Stomach (tissue), 8 donors: ENCODE measurements at regions not wholly inside any gene's neighbourhood (a gene's known extent, or its start where the extent isn't known, plus 50 kb on each side); places are given as distances from the start of the nearest gene placed in this dataset.
"Not testable (repeated sequence)": the region's sequence is repeated elsewhere in the genome, so short reads cannot be mapped to it uniquely, and the experiment has no call there.

Source experiments
- DNase-seq, 2 donors: peaks; one replicate each; pipeline versions ENCODE4 v3.0.0 to v3.0.0-alpha.2; 2013 to 2019
- H3K27ac ChIP-seq, 5 donors: fragments of 200-600 bp in 4 of 5; sonication (generic) in 4 of 5; one replicate each; pipeline ENCODE4 v1.5.1; 2013 to 2019; ENCODE audit warnings: mild to moderate bottlenecking in 1 of 5, moderate library complexity in 1 of 5
- H3K27me3 ChIP-seq, 3 donors: fragments of 200-600 bp; sonication (generic); one replicate each; pipeline ENCODE4 v1.5.1; 2017 to 2019; ENCODE audit warnings: mixed run types in 1 of 3
- H3K36me3 ChIP-seq, 4 donors: fragments of 200-600 bp; sonication (generic); 1 replicate in 3 of 4; 2 replicates in 1 of 4; pipeline ENCODE4 v1.5.1; 2016 to 2019
- H3K4me1 ChIP-seq, 4 donors: fragments of 200-600 bp; sonication (generic); one replicate each; pipeline ENCODE4 v1.5.1; 2016 to 2019
- H3K4me3 ChIP-seq, 4 donors: fragments of 200-600 bp; sonication (generic) in 3 of 4; one replicate each; pipeline ENCODE4 v1.5.1; 2016 to 2019; ENCODE audit warnings: mild to moderate bottlenecking in 1 of 4
- H3K9me3 ChIP-seq, 4 donors: fragments of 200-600 bp; sonication (generic); one replicate each; pipeline ENCODE4 v1.5.1; 2016 to 2019
- EP300 ChIP-seq: sonication (generic); formaldehyde crosslinking; IDR thresholded peaks from one replicate; pipeline ENCODE4 v1.6.1; 2017; ENCODE audit warnings: antibody characterized with exemption
- POLR2A ChIP-seq, 4 donors: fragments of 450-650 bp; IDR thresholded peaks; one replicate each; pipeline ENCODE4 v1.6.1; 2016; ENCODE audit warnings: antibody characterized with exemption in 4 of 4, control low read depth in 2 of 4, mild to moderate bottlenecking in 1 of 4, moderate library complexity in 1 of 4
- POLR2AphosphoS5 ChIP-seq, 3 donors: sonication (generic); formaldehyde crosslinking; IDR thresholded peaks; one replicate each; pipeline ENCODE4 v1.6.1; 2016; ENCODE audit warnings: antibody characterized with exemption in 3 of 3
- WGBS, 5 donors: extraction: QIAGEN DNeasy Blood & Tissue Kit in 3 of 5; methylation state at CpG; one replicate each; pipeline versions ENCODE4 v1.1.5 to v1.1.7; 2013 to 2018; 5-methylcytosine and 5-hydroxymethylcytosine counted together
- intact Hi-C: fragments of 100-400 bp; cut with DNase I; formaldehyde crosslinking; loops from one replicate; pipeline ENCODE4 v1.15.1; 2023; ENCODE audit warnings: low total_unique reads
- TF ChIP-seq, protein P1 (sequence below), 7 experiments: fragments of 450-650 bp in 4 of 7; fragments of 200-600 bp in 3 of 7; sonication (generic) in 3 of 7; IDR thresholded peaks; one replicate each; pipeline ENCODE4 v1.5.1; 2016 to 2019; ENCODE audit warnings: antibody characterized with exemption in 7 of 7, control low read depth in 2 of 7, mild to moderate bottlenecking in 1 of 7
- donor health status: healthy with polysubstance abuse.
- donor health status: Bipolar disorder and iron deficiency.
- donor health status: healthy.

DNA sequence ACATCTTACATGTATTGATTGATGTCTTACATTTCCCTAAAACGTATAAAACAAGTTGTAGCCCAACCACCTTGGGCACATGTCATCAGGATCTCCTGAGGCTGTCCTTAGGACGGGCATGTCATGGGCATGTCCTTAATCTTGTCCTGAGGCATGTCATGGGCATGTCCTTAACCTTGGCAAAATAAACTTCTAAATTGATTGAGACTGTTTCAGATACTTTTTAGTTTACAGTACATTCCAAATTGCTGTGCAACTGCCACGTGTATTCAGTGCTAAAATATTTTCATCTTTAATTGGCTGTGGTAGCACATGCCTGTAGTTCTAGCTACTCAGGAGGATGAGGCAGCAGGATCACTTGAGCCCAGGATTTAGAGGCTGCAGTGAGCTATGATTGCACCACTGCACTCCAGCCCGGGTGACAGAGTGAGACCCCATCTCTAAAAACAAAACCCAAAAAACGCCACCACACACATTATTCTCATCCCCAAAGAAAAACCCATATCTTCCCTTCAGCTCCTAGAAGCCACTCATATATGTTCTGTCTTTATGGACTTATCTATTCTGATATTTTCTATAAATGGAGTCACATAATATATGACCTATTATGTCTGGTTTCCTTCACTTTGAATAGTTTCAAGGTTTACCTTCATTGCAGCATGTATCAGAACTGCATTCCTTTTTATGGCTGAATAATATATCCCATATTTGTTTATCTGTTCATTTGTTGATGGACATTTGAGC, 96.0 kb upstream of the BTG3 start:
- Histone ChIP-seq H3K36me3 (no peaks in the 10 kb centered on the region), H3K27me3 (no peaks in the 10 kb centered on the region), H3K27ac (no peak overlapping the region), H3K4me1 (no peaks in the 10 kb centered on the region), H3K4me3 (no peak overlapping the region), H3K9me3 (peaks cover 0 to 4% (median 0%) of the 10 kb centered on the region in 4 donors)
- intact Hi-C loops = no loop called here
- WGBS, 5 donors = 59 to 69% (median 66%) methylated on average over 5 of the region's 5 CpGs
- TF ChIP-seq, protein P1, sequence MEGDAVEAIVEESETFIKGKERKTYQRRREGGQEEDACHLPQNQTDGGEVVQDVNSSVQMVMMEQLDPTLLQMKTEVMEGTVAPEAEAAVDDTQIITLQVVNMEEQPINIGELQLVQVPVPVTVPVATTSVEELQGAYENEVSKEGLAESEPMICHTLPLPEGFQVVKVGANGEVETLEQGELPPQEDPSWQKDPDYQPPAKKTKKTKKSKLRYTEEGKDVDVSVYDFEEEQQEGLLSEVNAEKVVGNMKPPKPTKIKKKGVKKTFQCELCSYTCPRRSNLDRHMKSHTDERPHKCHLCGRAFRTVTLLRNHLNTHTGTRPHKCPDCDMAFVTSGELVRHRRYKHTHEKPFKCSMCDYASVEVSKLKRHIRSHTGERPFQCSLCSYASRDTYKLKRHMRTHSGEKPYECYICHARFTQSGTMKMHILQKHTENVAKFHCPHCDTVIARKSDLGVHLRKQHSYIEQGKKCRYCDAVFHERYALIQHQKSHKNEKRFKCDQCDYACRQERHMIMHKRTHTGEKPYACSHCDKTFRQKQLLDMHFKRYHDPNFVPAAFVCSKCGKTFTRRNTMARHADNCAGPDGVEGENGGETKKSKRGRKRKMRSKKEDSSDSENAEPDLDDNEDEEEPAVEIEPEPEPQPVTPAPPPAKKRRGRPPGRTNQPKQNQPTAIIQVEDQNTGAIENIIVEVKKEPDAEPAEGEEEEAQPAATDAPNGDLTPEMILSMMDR (IDR thresholded peaks at IDR 0.05) = no peak
- no peak for TF ChIP-seq EP300
- no peak for TF ChIP-seq POLR2A (IDR thresholded peaks at IDR 0.05)
- TF ChIP-seq POLR2AphosphoS5 (IDR thresholded peaks at IDR 0.05) = no peak
- DNase-seq = no peak

DNA sequence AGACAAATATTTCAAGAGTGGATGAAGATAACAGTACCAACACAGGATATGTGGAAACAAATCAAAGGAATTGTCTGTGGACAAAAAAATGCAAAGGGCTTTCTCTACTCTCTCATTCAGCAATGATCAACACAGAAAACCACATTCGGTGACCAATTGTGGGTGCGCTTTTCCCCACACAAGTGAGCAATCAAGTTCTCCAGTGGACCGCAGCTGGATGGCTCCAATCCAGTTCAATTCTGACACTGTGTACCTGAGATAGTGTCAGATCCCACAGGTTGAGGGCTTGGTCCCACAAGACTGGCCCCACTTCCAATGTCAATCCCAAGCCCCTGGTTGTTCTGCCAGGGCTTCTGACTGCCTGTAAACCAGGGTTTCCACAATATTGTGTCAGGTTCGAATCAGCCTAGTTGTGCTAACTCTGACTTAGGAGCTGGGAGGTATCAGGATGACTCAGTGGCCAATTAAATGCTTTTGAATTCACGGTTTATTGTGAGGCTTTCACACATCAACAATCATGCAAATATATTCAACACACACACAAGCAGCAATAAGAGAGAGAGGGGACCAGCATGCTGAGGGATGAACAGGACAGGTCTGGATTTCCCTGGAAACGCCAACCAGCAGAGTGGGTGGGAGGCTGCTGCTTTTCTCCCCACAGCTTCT, 87.0 kb upstream of the BTG3 start:
- H3K9me3 ChIP-seq = no peaks in the 10 kb centered on the region
- H3K27me3 ChIP-seq = no peaks in the 10 kb centered on the region
- no peaks in the 10 kb centered on the region for H3K4me1 ChIP-seq
- intact Hi-C loops = no loop called here
- H3K4me3 ChIP-seq = no peak overlapping the region
- H3K36me3 ChIP-seq = no peaks in the 10 kb centered on the region
- no peak overlapping the region for H3K27ac ChIP-seq
- DNase-seq = no peak
- no peak for TF ChIP-seq POLR2AphosphoS5 (IDR thresholded peaks at IDR 0.05)
- TF ChIP-seq EP300 = no peak
- TF ChIP-seq POLR2A (IDR thresholded peaks at IDR 0.05) = no peak
- TF ChIP-seq, protein P1 (IDR thresholded peaks at IDR 0.05) = no peak
- 78 to 91% (median 86%) methylated on average over 6 of the region's 6 CpGs for WGBS, 5 donors

DNA sequence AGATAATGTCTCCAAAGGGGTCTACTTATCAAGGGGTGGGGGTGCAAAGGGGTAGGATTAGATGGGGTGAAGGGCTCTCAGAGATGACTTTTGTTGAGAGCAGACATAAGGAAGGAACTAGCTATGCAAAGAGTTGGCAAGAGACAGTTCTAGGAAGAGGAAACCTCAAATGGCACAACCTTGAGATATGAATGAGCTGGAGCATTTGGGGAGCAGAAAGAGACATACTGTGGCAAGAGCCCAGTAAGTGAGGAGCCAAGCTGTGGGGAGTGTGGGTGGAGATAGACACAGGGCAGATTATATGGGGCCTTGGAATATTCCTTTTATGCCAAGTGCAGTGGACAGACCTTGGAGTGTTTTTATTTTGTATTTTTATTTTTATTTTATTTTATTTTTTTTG, 84.8 kb upstream of the BTG3 start:
- Histone ChIP-seq H3K27me3 (no peaks in the 10 kb centered on the region), H3K4me3 (no peak overlapping the region), H3K9me3 (no peaks in the 10 kb centered on the region), H3K36me3 (no peaks in the 10 kb centered on the region), H3K27ac (no peak overlapping the region), H3K4me1 (no peaks in the 10 kb centered on the region)
- DNase-seq = no peak
- TF ChIP-seq EP300 (no peak), POLR2A (IDR thresholded peaks at IDR 0.05) (no peak), POLR2AphosphoS5 (IDR thresholded peaks at IDR 0.05) (no peak)
- TF ChIP-seq, protein P1 (IDR thresholded peaks at IDR 0.05) = no peak
- intact Hi-C loops = no loop called here

DNA sequence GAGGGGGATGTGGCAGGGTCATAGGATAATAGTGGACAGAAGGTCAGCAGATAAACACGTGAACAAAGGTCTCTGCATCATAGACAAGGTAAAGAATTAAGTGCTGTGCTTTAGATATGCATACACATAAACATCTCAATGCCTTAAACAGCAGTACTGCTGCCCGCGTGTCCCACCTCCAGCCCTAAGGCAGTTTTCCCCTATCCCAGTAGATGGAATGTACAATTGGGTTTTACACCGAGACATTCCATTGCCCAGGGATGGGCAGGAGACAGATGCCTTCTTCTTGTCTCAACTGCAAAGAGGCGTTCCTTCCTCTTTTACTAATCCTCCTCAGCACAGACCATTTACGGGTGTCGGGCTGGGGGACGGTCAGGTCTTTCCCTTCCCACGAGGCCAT, 81.7 kb upstream of the BTG3 start:
- H3K27ac ChIP-seq, H3K9me3 ChIP-seq, H3K27me3 ChIP-seq, intact Hi-C loops, DNase-seq, H3K4me3 ChIP-seq, H3K36me3 ChIP-seq: not testable (repeated sequence)
- WGBS, 5 donors = 72 to 90% (median 79%) methylated on average over 8 to 9 of the region's 9 CpGs
- peaks cover 0 to 17% (median 10%) of the 10 kb centered on the region in 4 donors for H3K4me1 ChIP-seq

DNA sequence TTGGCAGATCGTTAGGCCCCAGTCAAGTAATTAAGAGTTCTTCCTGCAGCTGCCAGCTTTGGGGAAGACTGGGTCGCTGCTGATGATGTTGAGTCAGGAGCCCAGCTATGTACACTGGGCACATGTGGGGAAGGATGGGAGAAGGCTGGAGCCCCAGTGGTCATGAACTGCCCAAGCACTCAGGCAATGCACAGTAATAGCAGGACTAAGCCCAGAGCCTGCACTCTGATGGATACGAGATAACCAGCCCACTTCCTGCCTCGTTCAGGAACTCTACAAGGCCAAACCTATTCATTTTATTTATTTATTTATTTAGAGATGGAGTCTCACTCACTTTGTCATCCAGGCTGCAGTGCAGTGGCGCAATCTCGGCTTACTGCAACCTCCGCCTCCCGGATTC, 81.1 kb upstream of the BTG3 start:
- Histone ChIP-seq H3K4me3 (no peak overlapping the region), H3K9me3 (no peaks in the 10 kb centered on the region), H3K4me1 (peaks cover 4 to 23% (median 13%) of the 10 kb centered on the region in 4 donors), H3K27ac (no peak overlapping the region), H3K36me3 (no peaks in the 10 kb centered on the region), H3K27me3 (no peaks in the 10 kb centered on the region)
- 76 to 89% (median 86%) methylated on average over 8 of the region's 8 CpGs for WGBS, 5 donors
- TF ChIP-seq EP300 (no peak), POLR2A (IDR thresholded peaks at IDR 0.05) (no peak), POLR2AphosphoS5 (IDR thresholded peaks at IDR 0.05) (no peak)
- TF ChIP-seq, protein P1 (IDR thresholded peaks at IDR 0.05) = no peak
- no peak for DNase-seq
- intact Hi-C loops = no loop called here
